KOPT-K1 (cell line): ENCODE measurements at regions not wholly inside any gene's neighbourhood (a gene's known extent, or its start where the extent isn't known, plus 50 kb on each side); places are given as distances from the start of the nearest gene placed in this dataset.
"Not testable (repeated sequence)": the region's sequence is repeated elsewhere in the genome, so short reads cannot be mapped to it uniquely, and the experiment has no call there.

Experiments
- H3K27ac ChIP-seq: fragments of 200-600 bp; sonication (generic); 2 replicates; pipeline ENCODE4 v1.5.1; 2016; ENCODE audit warnings: antibody characterized with exemption, mild to moderate bottlenecking, low read depth, low read length; ENCODE audit not compliant: poor library complexity, severe bottlenecking
- H3K36me3 ChIP-seq: fragments of 200-600 bp; sonication (generic); 2 replicates; pipeline ENCODE4 v1.5.1; 2017; ENCODE audit warnings: antibody characterized with exemption, mild to moderate bottlenecking, low read length, moderate library complexity; ENCODE audit not compliant: insufficient read depth
- H3K9me3 ChIP-seq: fragments of 200-600 bp; sonication (generic); 2 replicates; pipeline ENCODE4 v1.5.1; 2017; ENCODE audit warnings: antibody characterized with exemption, low read length, mild to moderate bottlenecking; ENCODE audit not compliant: insufficient read depth, poor library complexity, severe bottlenecking

DNA sequence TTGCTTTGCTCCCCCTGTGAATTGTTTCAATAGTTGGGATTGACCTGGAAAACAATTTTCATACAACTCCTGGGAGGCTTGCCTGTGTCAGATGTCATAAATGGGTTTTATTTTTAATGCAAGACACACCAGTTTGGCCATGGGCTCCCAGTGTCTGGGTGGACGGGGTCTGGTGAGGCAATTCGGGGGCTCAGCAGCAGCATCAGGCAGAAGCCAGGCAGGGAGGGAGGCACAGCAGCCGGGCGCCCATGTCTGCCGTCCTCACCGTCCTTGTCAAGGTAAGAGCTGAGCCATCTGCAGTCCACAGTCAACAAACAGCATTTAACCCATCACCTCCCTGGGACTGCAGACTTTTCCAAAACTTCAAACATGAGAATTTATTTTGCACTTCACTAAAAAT, 150.6 kb downstream of the NPIPB11 start:
- not testable (repeated sequence) for H3K36me3 ChIP-seq, H3K9me3 ChIP-seq, H3K27ac ChIP-seq

DNA sequence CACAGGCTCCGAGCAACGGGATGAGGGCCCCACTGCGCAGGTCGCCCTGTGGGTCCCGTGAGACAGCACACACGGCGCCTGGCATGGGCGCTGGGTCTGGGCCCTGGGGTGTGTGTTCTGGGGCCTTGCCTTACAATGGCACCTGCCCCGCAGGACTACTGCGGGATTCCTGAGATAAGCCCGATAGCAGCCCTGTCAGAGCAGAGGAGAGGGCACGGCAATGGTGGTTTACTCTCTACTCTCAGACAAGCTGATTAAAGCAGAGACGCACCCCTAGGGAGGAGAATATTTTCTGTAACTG, 151.1 kb downstream of the NPIPB11 start:
- not testable (repeated sequence) for H3K27ac ChIP-seq, H3K9me3 ChIP-seq, H3K36me3 ChIP-seq

DNA sequence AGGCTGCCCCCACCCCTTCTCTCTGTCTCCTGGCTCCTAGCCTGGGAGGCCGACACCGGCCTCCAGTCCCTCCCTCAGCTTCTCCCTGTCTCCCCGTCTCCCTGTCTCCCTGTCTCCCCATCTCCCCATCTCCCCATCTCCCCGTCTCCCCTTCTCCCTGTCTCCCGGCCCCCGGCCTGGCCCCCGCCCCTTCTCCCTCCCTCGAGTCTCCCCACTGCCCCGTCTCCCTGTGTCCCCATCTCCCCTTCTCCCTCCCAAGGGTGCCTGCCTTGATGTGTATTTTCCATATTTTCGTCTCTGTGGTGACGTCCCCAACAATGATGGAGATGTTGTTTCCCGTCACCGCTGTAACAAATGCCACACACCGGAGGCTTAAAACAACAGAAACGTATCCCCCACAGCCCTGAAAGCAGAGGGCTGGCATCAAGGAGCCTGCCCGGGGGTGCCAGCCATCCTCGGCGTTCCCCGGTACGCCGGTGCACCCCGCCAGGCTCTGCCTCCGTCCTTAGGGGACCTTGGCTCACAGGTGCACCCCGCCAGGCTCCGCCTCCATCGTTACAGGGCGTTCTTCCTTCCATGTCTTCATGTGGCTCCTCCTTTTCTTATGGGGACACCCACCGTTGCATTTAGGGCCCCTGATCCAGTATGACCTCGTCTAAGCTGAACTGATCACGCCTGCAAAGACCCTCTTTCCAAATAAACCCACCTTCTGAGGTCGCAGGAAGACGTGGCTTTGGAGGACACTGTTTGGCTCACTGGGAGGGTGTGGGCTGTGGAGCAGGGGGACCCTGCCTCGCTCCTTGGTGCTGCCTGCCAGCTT, 151.6 kb downstream of the NPIPB11 start:
- Histone ChIP-seq H3K9me3 (no peaks in the 10 kb centered on the region), H3K36me3 (no peaks in the 10 kb centered on the region), H3K27ac (no peak overlapping the region)

DNA sequence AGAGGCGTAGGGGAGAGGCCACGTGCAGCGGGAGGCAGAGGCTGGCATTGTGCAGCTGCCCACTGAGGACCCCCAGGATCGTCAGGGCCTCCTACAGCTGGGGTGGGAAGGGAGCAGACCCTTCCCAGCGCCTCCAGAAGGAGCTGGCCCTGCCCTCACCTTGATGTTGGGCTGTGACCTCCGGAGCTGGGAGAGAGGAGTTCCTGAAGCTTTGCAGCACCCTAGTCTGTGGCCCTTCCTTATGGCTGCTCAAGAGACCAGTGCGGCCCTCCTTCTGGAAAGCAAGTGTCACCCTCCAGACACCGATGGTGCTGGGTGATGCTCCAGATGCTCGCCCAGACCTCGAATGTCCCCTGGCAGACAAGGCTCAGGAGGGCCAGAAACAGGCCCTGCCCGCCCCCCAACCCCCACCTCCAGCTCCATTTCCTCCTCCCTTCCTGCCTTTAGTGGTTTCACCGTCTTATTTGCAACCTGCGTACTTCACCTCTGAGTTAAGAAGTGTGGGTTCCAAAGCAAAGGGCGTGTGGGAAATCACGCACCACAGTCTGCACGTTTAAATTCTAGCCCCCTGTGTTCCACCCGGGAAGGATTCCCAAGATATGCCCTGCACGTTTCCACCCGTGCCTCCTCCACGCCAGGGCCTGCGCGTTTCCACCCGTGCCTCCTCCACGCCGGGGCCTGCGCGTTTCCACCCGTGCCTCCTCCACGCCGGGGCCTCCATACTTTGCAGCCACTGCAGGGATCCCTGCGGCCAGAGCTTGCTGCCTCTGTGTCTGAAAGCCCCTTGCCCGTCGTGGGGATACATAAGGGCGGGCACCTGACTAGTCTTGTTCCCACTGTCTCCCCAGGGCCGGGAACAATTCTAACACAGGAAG, 152.6 kb downstream of the NPIPB11 start:
- not testable (repeated sequence) for H3K9me3 ChIP-seq, H3K36me3 ChIP-seq
- H3K27ac ChIP-seq = peak overlapping the region; percentile 50

DNA sequence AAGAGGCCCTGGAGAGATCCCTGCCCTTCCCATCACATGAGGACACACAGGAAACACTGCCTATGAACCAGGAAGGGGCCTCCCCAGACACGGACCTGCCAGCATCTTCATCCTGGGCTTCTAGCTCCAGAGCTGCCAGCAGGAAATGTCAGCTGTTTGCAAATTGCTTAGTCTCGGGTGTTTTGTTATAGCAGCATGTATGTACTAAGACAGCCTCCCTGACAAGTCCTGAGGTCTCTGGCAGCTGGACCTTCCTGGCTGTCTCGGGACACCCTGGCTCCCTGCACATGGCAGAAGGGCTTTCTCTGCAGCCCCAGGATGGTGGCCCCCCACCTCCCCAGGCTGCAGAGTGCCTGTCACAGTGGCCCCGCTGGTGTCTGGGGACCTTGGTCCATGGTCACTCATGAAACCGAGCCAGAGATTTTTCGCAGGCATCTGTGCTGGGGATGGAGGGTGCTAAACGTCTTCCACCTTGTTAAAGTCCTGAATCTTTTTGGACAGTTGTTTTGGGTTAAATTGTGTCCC, 153.4 kb downstream of the NPIPB11 start:
- not testable (repeated sequence) for H3K9me3 ChIP-seq

DNA sequence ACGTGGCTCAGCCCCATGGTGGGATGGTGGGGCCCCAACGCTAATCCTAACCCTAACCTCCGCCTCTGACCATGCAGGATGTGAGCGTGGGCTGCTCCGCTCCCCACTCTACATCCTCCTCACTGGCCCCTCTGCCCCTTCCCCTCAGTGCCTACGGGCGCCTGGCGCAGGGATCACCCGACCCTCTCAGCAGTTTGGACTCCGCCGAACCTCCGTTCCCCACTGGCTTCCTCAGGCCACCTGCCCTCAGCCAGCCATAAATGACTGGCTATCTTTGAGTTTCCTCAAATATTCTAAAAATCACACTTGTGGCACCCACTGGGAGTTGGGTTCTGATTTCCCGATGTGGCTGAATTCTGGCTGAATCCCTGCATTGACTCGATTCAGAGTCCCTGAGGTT, 154.2 kb downstream of the NPIPB11 start:
- not testable (repeated sequence) for H3K36me3 ChIP-seq, H3K27ac ChIP-seq, H3K9me3 ChIP-seq

More for the DNA sequence above, 153.4 kb downstream of the NPIPB11 start:
- H3K36me3 ChIP-seq = not testable (repeated sequence)
- H3K27ac ChIP-seq = peak overlapping the region; percentile 50

DNA sequence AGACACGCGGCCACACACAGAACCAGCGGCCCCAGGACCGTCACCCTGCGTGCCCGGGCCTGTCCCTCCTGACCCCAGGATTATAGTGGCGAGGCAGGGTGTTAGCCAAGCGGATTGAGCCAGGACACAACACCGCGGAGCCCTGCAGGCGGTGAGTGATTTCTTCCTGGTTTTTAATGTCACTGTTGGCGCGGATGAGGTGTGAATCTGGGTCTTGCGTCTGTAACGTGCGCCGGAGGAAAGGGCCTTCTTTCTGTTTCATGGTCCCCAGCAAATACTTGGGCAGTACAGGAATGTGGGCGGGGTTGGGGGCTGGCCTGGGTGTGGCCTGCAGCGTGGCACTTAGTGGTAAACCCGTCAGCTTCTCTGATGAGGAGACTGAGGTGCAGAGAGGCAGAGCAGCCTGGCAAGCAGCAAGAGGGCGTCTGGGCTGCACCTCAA, 154.9 kb downstream of the NPIPB11 start:
- not testable (repeated sequence) for H3K9me3 ChIP-seq, H3K36me3 ChIP-seq, H3K27ac ChIP-seq

DNA sequence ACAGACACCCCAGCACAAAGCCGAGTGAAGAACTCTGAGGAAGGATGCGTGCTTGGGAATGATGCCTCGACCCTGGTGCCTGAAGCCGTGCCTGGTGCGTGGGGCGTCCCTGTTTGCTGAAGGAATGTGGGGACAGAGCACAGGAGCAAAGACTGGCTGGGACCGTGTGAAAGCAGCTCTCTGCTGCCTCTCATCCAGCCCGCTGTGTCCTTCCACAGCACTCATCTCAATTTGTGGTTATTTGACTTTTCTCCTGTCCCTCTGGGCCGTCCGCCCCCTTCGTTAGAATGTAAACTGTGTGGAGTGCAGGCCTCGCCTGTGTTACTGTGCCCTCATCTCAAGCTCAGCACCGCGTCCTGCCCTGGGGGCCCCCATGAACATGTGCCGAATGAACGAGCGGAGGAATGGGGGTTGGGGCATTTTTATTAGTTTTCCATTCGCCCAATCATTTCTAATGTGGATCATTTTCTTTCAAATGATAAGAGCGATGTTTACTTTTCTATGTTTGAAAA, 155.5 kb downstream of the NPIPB11 start:
- H3K27ac ChIP-seq, H3K36me3 ChIP-seq: not testable (repeated sequence)
- peaks cover 11% of the 10 kb centered on the region for H3K9me3 ChIP-seq

DNA sequence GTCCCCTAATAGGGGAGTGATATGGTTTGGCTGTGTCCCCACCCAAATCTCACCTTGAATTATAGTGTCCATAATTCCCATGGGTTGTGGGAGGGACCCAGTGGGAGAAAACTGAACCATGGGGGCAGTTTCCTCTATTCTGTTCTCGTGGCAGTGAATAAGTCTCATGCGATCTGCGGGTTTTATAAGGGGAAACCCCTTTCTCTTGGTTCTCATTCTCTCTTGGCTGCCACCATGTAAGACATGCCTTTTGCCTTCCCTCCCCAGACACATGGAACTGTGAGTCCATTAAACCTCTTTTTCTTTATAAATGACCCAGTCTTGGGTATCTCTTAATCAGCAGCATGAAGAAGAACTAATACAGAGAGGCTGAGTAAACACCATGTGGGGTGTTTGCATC, 156.0 kb downstream of the NPIPB11 start:
- not testable (repeated sequence) for H3K27ac ChIP-seq, H3K36me3 ChIP-seq
- peaks cover 11% of the 10 kb centered on the region for H3K9me3 ChIP-seq

DNA sequence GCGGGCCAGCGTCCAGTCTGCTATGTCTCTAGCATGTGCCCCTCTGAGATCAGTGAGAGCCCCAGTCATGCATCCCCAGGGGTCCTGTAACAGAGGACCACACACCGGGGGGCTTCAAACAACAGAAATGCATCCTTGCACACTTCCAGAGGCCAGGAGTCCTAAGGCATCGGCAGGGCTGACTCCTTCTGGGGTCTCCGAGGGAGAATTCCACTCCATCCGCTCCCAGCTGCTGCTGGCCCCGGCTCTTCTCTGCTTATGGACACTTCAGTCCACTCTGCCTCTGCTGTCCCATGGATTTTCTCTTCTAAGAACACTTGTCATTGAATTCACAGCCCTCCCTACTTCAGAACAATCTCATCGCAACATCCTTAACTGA, 157.6 kb downstream of the NPIPB11 start:
- not testable (repeated sequence) for H3K27ac ChIP-seq, H3K36me3 ChIP-seq
- peaks cover 11% of the 10 kb centered on the region for H3K9me3 ChIP-seq

DNA sequence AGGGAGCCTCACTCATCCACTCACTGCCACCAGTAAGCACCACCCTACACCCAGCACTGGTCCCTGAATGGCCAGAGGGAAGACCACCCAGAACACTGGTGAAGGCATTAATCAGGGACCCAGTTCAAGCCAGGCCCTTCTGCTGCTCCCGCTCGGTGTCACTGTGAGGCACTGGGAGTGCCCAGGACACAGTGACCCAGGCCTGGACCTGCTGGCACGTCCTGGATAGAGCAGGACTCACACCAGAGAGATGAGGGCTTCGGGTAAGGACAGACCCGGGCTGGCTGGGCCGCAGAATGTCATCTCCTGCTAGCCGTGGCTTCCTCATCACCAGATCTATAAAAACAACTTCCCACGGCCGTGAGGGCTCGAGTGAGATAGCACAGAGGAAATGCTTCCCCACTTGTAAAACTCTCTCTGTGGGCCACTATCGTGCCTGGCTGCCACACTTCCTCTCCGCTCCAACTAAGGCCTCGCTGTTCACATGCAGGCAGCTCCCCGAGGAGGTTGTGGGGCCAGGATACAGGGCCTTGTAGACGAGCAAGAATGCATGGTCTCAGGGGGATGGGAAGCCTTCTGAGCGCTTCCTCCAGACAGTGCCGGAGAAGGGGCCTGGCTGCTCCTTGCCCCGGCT, 158.1 kb downstream of the NPIPB11 start:
- not testable (repeated sequence) for H3K36me3 ChIP-seq, H3K27ac ChIP-seq
- H3K9me3 ChIP-seq = peaks cover 11% of the 10 kb centered on the region

DNA sequence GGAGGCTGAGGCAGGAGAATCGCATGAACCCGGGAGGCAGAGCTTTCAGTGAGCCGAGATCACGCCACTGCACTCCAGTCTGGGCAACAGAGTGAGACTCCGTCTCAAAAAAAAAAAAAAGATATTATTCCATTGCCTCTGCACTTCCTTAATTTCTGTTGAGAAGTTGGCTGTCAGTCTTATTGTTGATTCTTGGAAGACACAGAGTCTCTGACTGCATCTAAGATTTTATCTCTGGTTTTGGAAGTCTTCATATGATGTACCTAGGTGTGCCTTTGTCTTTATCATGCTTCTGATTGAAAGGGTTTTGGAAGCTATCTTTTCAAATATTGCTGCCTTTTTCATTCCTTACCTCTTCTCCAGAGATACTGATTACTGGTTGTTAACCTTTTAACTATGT, 160.4 kb downstream of the NPIPB11 start:
- peaks cover 11% of the 10 kb centered on the region for H3K9me3 ChIP-seq
- not testable (repeated sequence) for H3K27ac ChIP-seq, H3K36me3 ChIP-seq

DNA sequence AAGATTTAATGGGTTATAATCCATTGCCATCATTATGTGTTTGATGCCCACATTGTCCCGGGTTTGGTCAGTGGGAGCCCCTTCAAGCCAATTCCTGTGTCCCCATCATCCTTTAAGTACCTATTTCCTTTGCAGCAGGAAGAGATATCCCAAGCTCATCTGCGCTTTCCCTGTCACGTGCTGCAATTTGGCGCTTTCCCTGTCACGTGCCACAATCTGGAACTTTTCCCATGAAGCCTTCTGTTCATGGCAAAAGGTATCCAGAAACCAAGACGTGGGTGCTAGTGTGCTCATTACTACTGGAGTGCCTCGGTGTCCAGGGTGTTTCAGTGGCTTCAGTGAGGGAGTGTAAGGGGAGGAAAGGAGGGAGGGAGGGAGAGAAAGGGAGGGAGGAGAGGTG, 168.5 kb downstream of the NPIPB11 start:
- Histone ChIP-seq H3K36me3 (no peaks in the 10 kb centered on the region), H3K9me3 (no peaks in the 10 kb centered on the region), H3K27ac (no peak overlapping the region)

DNA sequence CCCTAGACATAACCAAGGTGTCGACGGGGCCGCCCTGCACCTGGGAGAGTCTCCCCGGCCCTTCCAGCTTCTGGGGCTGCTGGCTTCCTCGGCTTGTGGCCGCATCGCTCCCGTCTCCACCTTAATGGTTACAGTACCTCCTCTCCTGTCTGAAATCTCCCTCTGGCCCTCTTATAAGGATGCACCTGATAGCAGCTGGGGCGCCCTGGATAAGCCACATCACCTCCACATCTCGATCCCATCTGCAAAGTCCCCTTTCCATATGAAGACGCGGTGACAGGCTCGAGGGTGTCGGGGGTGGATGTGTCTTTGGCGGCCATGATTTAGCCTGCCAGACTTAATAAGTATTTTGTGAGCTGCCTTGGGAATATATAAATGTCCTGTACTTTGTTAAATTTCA, 169.0 kb downstream of the NPIPB11 start:
- H3K27ac ChIP-seq, H3K36me3 ChIP-seq, H3K9me3 ChIP-seq: not testable (repeated sequence)

DNA sequence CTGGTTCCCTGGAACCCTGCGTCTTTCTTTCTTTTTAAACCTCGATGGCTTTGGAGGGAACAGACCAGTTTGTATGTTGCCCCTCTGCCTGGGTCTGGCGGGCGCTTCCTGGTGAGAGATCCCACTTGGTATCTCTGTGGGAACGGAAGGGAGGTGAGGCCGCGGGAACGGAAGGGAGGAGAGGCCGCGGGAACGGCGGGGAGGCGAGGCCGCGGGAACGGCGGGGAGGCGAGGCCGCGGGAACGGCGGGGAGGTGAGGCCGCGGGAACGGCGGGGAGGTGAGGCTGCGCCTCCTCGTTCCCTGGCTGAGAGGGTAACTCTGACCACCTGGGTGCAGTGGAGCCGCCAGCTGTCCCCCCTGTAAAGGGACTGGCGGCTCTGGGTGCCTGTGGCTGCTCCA, 169.5 kb downstream of the NPIPB11 start:
- H3K27ac ChIP-seq, H3K36me3 ChIP-seq, H3K9me3 ChIP-seq: not testable (repeated sequence)
